ENCODE measurements at regions not wholly inside any gene's neighbourhood (a gene's known extent, or its start where the extent isn't known, plus 50 kb on each side); places are given as distances from the start of the nearest gene placed in this dataset.

- H3K9me3 ChIP-seq: no peaks in the 10 kb centered on the region
- 65% methylated on average over 9 of the region's 25 CpGs for WGBS (ENCODE audit: missing lambda C conversion rate)
These were observed 365.5 kb downstream of the SLITRK1 start for GRCh38 chr13:83516781-83517180.

GRCh38 chr13:83515268-83516015 lies 366.8 kb downstream of the SLITRK1 start:
- CTCF ChIA-PET: no interaction called here
- TF ChIP-seq GATA3 (IDR thresholded peaks at IDR 0.05; ENCODE audit: borderline replicate concordance): no peak
- TF ChIP-seq ELK1 (IDR thresholded peaks at IDR 0.05; ENCODE audit: low read depth, low read length): no peak
- TF ChIP-seq REST (IDR thresholded peaks at IDR 0.05): no peak
- TF ChIP-seq HES2 (IDR thresholded peaks at IDR 0.05): no peak
- TF ChIP-seq MAFK (IDR thresholded peaks at IDR 0.05; ENCODE audit: partially characterized antibody): no peak
- no peak for TF ChIP-seq MAX (IDR thresholded peaks at IDR 0.05)
- TF ChIP-seq CTCF (IDR thresholded peaks at IDR 0.05): no peak
- no peak for TF ChIP-seq FOXS1 (CRISPR knock-in tag; IDR thresholded peaks at IDR 0.05)
- no peak for TF ChIP-seq MAZ (IDR thresholded peaks at IDR 0.05; ENCODE audit: borderline replicate concordance, low read depth, low read length)
- no peak for TF ChIP-seq RCOR1 (IDR thresholded peaks at IDR 0.05; ENCODE audit: low read depth, low read length)
- no peak for TF ChIP-seq PBX3 (IDR thresholded peaks at IDR 0.05)
- TF ChIP-seq ESRRA (IDR thresholded peaks at IDR 0.05; ENCODE audit: borderline replicate concordance, low read length): no peak
- no peak for TF ChIP-seq HMGXB4 (CRISPR knock-in tag; IDR thresholded peaks at IDR 0.05; ENCODE audit: borderline replicate concordance)

More at GRCh38 chr13:83516781-83517180, 365.5 kb downstream of the SLITRK1 start:
- FAIRE-seq: no peak
- Histone ChIP-seq H3K4me3 (no peak overlapping the region), H3K27ac (no peak overlapping the region), H3K4me2 (no peak overlapping the region), H3K4me1 (no peaks in the 10 kb centered on the region)
- no peak for DNase-seq (ENCODE audit: low read depth in 1 of 2, low spot score in 1 of 2)
- ChIA-PET POLR2A (no interaction called here), CTCF (no interaction called here)
- TF ChIP-seq CEBPB (IDR thresholded peaks at IDR 0.05) (no peak), GATA3 (IDR thresholded peaks at IDR 0.05; ENCODE audit: borderline replicate concordance) (no peak), FOXS1 (CRISPR knock-in tag; IDR thresholded peaks at IDR 0.05) (no peak), ZNF302 (CRISPR knock-in tag; IDR thresholded peaks at IDR 0.05) (no peak), ATOH8 (CRISPR knock-in tag; IDR thresholded peaks at IDR 0.05; ENCODE audit: low read depth) (no peak), EP300 (IDR thresholded peaks at IDR 0.05) (no peak), JUN (IDR thresholded peaks at IDR 0.05) (no peak), FOSB (CRISPR knock-in tag; IDR thresholded peaks at IDR 0.05) (no peak), CBX8 (IDR thresholded peaks at IDR 0.05) (no peak), MAX (IDR thresholded peaks at IDR 0.05) (no peak), ELK1 (IDR thresholded peaks at IDR 0.05; ENCODE audit: low read depth, low read length) (no peak), KDM5A (IDR thresholded peaks at IDR 0.05) (no peak), RFX5 (IDR thresholded peaks at IDR 0.05) (no peak), MAZ (IDR thresholded peaks at IDR 0.05; ENCODE audit: borderline replicate concordance, low read depth, low read length) (no peak)
- no peak for ATAC-seq

More at GRCh38 chr13:83515268-83516015, 366.8 kb downstream of the SLITRK1 start:
- POLR2A ChIA-PET: no interaction called here
- Histone ChIP-seq H3K4me3 (no peak overlapping the region), H3K9me3 (no peaks in the 10 kb centered on the region), H3K4me2 (no peak overlapping the region), H3K4me1 (no peaks in the 10 kb centered on the region), H3K27ac (no peak overlapping the region)
- 40% methylated on average over 1 of the region's 1 CpG for WGBS (ENCODE audit: missing lambda C conversion rate)
- peak in 1 of 2 experiments; percentile 61; a peak in 3 of 6 replicates for ATAC-seq
- no peak for FAIRE-seq
- peak in 1 of 2 experiments; percentile 27 for DNase-seq (ENCODE audit: low read depth in 1 of 2, low spot score in 1 of 2)

All from A549 (cell line).